Left cardiac atrium (tissue), 4 donors: ENCODE measurements at regions not wholly inside any gene's neighbourhood (a gene's known extent, or its start where the extent isn't known, plus 50 kb on each side); places are given as distances from the start of the nearest gene placed in this dataset.
"Not testable (repeated sequence)": the region's sequence is repeated elsewhere in the genome, so short reads cannot be mapped to it uniquely, and the experiment has no call there.

Source experiments
- ATAC-seq, 2 donors: fragments of 200-7000 bp; cut with Tn5 transposase; one replicate each; pipeline ENCODE4 v1.9.1; 2020; ENCODE audit warnings: mild to moderate bottlenecking in 2 of 2, moderate library complexity in 2 of 2
- DNase-seq: peaks from one replicate; pipeline ENCODE4 v3.0.0-alpha.2; 2020
- intact Hi-C, 2 donors: fragments of 100-400 bp; cut with DNase I; formaldehyde crosslinking; loops; one replicate each; pipeline versions ENCODE4 v1.14.1 to v1.15.1; 2022 to 2023
- donor health status: DM: no; HTN: yes; CAD: no.
- donor health status: DM: no; HTN: yes; CAD: no; lungs with severe emphysema.
- donor health status: DM: yes; HTN: yes; CAD: no.
- donor health status: Dilated cardiomyopathy.

DNA sequence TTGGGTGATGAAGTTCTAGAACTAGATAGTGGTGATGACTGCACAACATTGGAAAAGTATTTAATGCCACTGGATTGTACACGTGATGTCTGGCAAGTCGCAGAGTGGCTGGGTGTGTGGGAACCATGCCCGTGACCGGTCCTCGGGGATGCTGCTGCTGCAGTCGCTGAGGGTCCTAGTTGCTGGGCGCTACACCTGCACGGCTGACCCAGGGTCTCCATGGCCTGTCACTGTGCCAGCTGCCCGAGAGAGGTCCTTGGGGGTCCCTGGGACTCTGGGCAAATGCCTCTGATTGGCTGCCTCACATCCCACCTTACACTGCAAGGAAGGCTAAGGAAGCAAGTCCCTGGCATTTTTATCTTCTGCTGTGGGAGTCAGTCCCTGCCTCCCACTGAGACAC is 109.1 kb upstream of the PABPC3 start:
- ATAC-seq (no peak), DNase-seq (no peak)
- intact Hi-C loops, result no loop called here

DNA sequence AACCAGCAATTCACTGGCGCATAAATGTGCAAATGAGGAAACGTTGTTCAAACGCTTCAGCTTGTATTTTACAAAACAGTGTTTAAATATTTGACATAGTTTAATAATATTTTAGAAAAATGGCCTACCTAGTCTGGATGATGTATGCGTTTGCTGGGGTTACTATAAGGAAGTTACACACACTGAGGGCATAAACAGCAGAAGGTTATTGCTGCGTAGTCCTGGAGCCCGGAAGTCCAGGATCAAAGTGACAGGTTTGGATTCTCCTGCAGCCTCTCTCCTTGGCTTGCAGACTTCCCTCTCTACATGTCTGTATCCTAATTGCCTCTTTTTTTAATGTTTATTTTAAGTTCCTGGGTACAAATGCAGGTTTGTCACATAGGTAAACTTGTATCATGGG is 106.0 kb upstream of the PABPC3 start:
- ATAC-seq, intact Hi-C loops: not testable (repeated sequence)

DNA sequence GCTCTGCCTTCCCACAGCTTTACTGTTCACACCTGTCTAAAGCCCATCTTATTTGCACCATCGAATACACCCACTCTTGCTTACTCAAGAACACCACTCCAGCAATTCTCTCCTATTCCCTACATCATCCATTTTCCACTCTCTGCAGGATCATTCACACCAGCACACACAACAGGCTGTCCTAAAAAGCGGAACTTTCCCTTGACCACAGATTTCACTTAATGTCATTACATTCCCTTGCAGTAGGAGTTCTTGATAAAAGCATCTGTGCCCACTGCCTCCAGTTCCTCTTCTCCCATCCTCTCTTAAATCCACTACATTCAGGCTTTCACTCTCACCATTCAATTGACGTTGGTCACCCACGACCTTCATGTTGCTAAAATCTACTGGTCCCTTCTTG is 103.0 kb upstream of the PABPC3 start:
- DNase-seq, ATAC-seq, intact Hi-C loops: not testable (repeated sequence)

More for the DNA sequence above, 106.0 kb upstream of the PABPC3 start:
- DNase-seq, result not testable (repeated sequence)

DNA sequence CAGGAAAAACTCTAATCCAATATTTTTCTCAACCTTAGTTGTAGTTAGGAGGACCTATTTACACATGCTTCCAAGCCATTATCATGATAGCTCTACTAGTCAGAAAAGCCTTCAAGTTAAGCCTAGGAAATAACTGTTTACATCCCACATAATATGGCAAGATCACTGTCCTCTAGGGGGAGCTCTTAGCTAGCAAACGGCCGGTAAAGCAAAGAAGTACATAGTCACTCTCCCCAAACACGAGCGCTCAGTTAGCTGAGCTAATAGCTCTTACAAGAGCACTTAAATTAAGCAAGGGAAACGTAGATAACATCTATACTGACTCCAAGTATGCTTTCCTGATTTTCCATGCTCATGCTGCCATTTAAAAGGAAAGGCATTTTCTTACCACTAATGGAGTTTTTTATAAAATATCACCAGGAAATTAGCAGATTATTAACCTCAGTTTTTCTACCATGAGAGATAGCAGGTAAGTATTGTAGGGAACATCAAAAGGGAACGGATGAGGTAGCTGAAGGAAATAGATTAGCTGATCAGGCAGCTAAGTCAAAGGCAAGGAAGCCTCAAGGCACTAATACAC is 100.6 kb upstream of the PABPC3 start:
- ATAC-seq (peak in 1 of 2 donors; percentile 79), DNase-seq (peak; percentile 37)
- intact Hi-C loops, result no loop called here

DNA sequence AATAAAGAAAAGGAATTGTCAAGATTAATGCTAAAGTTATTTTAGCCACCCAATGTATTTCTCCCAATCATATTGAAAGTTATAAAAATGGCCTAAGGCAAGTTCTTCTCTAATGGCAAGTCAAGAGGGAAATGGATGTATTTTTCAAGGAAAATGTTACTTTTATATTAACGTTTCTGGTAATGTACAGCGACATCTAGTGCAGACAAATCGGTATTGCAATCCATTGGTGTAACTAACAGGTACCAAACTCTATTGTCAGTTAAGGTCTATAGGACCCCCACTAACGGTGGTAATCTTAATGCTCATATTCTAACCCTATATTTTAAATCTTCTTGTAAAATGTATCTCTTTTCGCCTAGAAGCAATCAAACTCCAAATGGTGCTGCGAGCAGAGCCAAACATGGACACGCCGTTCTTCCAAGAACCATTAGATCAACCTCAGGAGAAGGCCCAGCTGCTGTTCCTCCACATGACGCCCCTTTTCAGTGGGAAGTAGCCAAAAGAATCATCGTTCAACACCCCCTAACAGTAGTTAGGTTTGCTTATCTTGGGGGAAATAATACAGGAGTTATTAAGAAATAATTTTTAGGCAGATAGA is 98.5 kb upstream of the PABPC3 start:
- no peak for DNase-seq
- no peak for ATAC-seq
- intact Hi-C loops, result no loop called here

DNA sequence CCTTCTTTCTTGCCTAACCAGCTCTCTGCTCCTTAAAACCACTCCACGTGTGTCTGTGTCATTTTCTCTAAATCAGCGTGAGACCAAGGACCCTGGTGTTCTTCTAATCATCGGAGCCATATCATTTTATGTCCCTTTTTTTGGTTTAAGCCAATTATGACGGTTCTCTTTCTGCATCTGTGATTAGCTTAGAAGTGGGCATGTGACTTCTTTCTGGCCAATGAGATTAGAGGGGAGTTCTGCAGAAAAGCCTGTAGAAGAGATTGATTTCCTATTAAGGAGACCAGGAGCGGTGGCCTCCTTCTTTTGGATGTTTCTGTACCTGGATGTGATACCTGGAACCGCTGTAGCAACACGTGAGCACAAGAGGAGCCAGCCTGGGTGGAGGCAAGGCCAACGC is 97.5 kb upstream of the PABPC3 start:
- DNase-seq (no peak), ATAC-seq (no peak)
- intact Hi-C loops, result no loop called here

DNA sequence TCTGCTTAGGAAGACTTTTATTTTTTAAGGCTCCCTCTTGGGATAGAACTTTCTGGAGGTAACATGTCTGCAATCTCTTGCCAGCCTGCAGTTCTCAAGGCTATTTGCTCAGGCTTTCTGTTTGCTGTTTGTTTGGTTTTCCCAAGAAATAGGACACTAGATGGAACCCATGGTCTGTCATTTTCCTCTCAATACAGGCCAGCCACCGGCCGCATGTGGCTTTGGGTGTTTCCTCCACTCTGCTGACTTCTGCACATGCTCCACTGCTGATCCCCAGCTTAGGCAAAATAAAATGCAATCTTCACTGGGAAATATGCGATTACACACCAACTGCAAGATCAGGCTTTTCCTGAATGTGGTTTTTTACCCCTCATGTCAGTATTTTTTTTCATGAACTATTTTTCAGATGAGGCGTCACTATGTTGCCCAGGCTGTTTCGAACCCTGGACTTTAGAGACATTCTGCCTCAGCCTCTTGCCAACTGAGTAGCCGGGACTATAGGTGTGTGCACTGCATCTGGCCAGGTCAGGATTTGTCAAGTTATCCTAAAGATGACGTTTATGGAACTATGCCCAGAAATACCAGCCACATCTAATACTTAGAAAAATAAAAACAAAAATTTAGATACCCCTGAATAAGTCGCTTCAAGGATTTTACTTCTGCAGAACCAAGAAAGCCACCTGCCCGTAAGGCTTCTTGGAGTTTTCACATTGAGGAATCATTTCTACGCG is 94.3 kb upstream of the PABPC3 start:
- intact Hi-C loops, result loop anchor here in 1 of 2 donors (5.0 kb wide), 1 partner anchor 111 kb away; no protein-coding TSS in a partner anchor
- no peak for DNase-seq

DNA sequence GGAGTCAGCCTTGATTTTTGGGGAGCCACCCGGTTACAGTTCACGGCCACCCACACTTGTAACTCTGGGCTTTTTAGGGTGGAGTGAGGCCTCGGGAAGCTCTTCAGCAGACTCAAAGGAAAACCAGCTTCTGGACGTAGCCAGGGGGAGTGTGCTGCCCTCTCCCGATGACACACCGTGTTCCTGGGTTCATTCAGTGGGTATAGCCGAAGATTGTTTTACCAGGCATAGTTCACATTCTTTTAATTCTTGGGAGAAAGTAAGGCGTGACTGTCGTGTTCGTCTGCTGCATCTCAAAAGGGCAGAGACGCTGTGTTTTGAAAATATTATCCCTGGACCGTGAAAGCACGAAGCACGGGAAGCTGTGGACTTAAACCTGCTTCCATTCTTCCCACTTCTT is 93.6 kb upstream of the PABPC3 start:
- intact Hi-C loops, result loop anchor here in 1 of 2 donors (5.0 kb wide), 1 partner anchor 110 kb away; no protein-coding TSS in a partner anchor
- DNase-seq, result not testable (repeated sequence)
- ATAC-seq, result peak in 1 of 2 donors; percentile 26

More for the DNA sequence above, 94.3 kb upstream of the PABPC3 start:
- ATAC-seq, result no peak

DNA sequence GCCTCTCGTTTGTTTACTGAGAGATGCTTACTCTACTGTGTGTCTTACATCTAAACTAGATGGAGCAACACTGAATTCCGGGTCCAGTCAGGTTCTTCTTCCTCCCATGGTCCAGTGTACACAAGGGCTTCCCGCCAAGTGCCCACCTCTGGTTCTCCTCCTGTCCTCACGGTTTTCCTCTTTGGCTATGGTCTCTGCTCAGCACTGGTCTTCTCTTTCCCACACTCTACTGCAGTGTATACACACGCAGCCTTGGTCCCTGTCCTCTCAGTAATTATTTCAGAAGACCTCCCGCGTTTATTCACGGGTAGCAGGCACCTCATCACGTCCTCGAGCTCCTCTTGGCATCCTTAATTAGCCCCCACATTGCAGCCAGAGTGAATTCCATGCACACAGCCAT is 91.4 kb upstream of the PABPC3 start:
- not testable (repeated sequence) for ATAC-seq, DNase-seq
- intact Hi-C loops, result loop anchor here in 1 of 2 donors (5.0 kb wide), 1 partner anchor 108 kb away; no protein-coding TSS in a partner anchor

DNA sequence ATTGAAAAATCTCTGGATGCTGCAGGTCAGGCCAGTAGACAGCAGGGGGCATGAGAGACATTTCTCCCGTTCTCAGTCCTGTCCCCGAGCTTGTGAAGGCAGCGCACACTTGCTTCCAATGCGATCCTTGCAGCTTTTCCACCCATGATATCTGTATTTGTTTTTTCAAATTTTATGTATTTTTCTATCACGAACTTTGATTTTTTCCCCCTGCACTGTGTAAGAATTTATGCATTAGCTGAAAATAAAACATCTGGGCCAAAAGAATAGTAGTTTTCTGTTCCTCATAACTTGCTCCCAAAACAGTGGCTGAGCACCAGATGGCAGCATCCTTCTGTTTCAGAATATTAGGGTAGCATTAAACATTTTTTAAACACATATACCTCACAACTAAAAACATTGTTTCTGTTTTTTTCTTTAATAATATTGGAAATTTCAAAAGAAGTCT is 90.9 kb upstream of the PABPC3 start:
- DNase-seq, intact Hi-C loops: not testable (repeated sequence)
- peak; percentile 53 to 80 for ATAC-seq

DNA sequence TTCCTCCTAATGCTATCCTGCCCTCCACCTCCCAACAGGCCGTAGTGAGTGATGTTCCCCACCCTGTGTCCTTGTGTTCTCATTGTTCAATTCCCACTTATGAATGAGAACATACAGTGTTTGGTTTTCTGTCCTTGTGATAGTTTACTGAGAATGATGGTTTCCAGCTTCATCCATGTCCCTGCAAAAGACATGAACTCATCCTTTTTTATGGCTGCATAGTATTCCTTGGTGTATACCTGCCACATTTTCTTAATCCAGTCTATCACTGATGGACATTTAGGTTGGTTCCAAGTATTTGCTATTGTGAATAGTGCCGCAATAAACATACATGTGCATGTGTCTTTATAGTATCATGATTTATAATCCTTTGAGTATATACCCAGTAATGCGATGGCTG is 88.5 kb upstream of the PABPC3 start:
- intact Hi-C loops, DNase-seq, ATAC-seq: not testable (repeated sequence)

DNA sequence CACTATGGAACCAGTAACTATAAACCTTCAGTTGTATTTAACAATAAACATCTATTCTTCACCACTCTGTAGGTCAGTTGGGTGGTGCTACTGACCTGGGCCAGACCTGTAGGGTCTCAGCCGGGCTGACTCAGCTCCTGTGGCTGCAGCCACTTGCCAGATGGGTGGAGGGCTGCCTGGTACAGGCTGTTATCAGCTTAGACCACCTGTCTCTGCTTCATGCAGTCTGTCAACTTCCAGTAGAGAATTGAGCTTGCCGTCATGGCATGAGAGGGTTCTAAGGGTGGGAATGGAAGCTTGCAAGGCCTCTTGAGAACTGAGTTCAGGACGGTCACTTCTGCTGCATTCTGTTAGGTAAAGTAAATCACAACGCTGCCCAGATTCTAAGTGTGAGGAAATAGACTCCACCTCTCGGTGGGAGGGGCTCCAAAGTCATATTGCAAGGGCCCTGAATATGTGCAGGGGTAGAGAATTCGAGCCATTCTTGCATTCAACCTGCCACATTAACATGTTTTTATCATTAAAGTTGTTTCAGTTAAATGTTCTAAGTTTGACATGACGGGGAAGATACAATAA is 81.5 kb upstream of the PABPC3 start:
- intact Hi-C loops, ATAC-seq, DNase-seq: not testable (repeated sequence)

DNA sequence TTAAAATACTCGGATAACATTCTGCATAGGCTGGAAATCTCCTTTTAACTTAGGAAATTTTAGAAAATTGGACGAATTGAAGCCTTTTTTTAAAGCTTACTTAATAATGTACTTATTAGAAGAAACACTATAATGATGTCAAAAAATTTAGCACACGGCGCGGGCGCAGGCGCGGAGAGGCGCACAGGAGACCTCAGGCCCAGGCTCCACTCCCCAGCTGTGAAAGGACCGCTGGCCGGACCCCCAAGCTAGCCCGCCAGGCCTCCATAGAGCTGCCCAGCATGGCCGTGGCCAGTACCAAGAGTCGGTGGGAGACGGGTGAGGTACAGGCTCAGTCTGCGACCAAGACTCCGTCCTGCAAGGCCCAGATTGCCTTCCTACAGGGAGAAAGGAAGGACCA is 78.8 kb upstream of the PABPC3 start:
- not testable (repeated sequence) for ATAC-seq, DNase-seq

DNA sequence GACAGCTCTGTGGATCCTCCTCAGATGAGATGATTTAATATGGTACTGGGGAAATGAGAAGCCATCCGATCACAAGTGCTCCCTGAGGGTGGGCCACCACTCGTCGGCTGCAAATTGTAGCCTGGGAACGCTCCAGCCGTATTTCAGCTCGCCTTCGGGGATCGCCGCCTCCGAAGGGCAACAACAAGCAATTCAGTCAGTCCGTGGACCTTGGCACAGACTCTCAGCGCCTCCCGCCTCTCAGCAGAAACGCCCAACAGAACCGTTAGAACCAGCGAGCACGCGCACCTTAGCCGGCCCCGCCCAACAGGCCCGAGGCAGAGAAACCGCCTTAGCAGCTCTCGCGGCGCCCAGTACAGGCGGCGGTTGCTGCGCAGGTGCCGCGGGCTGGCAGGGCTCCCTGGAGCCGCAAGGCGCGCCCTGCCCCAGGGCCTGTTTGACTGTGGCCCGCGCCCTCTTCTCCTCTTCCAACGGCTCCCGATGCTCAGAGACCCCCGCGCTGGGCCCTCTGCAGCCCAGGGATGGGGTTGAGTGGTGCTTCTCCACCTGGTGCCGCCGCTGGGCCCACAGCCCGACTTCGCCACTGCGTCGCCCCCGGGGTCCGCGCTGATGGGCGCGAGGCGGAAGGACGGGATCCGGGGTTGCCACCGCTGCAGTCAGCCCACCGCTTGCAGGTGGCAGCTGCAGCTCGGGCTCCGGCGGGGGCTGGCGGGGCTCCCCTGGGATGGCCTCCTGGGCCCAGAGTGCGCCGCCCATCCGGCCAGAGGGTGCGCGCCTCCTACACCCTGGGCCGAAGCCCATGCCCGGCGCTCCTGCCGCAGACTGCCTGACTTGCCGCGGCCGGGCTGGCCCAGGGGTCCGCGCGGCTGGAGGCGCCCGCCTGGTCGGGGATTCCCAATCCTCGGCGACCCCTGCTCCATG is 77.9 kb upstream of the PABPC3 start:
- DNase-seq, result peak; percentile 43
- intact Hi-C loops, result not testable (repeated sequence)
- peak in 1 of 2 donors; percentile 85 for ATAC-seq

More for the DNA sequence above, 78.8 kb upstream of the PABPC3 start:
- intact Hi-C loops, result not testable (repeated sequence)

DNA sequence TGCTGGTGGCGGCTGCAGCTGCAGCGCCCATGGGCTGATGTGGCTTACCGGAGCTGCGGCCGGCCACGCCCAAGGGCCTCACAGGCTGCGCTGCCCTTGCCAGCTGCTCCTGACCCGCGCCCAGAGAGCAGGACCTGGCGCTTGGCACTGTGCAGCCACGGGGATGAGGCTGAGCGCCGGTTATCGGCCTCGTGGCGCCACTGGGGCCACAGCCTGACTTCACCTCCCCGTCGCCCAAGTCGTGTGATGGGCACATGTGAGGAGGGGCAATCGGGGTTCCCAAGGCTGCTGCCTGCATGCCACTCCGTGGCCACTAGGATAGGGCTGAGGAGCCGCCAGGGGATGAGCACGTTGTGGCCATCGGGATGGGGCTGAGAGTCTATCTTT is 77.2 kb upstream of the PABPC3 start:
- ATAC-seq (no peak), DNase-seq (no peak)
- intact Hi-C loops, result no loop called here

DNA sequence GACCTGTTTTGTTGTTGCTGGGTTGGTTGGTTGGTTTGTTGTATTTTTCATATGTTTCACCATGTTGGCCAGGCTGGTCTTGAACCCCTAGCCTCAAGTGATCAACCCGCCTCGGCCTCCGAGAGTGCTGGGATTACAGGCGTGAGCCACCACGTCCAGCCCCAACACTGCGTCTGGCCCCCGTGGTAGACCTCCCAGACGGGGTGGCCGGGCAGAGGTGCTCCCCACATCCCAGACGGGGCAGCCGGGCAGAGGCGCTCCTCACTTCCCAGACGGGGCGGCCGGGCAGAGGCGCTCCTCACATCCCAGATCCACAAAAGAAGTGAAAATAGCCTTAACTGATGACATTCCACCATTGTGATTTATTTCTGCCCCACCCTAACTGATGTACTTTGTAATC is 76.2 kb upstream of the PABPC3 start:
- DNase-seq, ATAC-seq, intact Hi-C loops: not testable (repeated sequence)

DNA sequence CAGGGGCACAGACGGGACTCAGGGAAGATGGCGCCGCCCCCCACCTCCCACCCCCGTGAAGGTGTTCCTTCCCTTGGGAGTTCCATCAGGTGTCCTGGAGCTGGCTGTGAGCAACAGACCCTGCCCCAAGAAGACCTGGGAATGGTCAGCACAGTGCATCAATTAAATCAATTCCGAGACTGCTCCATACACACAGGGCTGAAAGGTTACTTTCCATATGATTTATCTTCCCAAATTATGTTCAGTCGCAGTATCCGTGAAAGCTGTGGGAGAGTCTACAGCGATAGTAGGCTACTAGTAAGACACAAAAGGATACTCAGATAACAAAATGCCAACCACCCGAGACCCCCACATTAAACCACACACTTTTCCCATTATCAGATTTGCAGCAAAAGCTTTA is 71.8 kb upstream of the PABPC3 start:
- ATAC-seq, result no peak
- intact Hi-C loops, result no loop called here
- no peak for DNase-seq

DNA sequence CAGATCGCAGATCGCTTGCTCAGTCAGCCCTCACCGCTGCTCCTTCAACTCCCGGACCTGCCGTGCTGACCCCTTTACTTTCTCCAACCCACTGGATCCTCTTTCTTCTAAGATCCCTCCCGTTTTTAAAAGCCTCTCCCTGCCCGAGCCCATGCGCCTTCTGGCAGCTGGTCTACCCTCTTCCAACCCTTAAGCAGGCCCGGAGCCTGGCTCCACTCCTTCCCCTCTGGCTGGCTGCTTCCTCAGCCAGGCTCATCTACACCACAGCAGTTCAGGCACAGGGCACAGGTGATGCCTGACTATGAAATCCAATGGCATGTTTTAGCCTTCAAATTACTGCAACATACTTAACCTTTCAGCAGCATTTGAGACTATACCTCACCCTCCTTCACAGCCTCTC is 63.8 kb upstream of the PABPC3 start:
- intact Hi-C loops, result no loop called here
- ATAC-seq, result no peak
- DNase-seq, result no peak

DNA sequence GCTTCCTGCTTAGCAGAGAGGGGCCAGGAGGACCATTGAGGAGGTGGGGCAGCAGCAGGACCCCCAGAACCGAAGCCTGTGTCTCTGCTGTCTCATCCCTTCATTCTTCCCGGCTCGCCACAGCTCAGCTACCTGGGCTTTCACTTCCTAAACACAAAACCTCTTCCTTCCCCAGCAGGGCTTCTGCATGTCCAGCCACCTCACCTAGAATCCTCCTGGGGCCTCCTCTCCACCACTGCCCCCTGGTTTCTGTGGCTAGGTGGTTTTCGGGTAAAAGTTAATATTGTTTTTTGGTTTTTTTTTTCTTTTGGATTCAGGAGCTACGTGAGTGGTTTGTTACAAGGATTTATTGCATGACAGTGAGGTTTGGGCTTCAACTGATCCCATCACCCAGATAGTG is 61.8 kb upstream of the PABPC3 start:
- intact Hi-C loops, result no loop called here
- ATAC-seq, result no peak
- DNase-seq, result no peak
